ENCODE measurements at regions not wholly inside any gene's neighbourhood (a gene's known extent, or its start where the extent isn't known, plus 50 kb on each side); places are given as distances from the start of the nearest gene placed in this dataset.

DNA sequence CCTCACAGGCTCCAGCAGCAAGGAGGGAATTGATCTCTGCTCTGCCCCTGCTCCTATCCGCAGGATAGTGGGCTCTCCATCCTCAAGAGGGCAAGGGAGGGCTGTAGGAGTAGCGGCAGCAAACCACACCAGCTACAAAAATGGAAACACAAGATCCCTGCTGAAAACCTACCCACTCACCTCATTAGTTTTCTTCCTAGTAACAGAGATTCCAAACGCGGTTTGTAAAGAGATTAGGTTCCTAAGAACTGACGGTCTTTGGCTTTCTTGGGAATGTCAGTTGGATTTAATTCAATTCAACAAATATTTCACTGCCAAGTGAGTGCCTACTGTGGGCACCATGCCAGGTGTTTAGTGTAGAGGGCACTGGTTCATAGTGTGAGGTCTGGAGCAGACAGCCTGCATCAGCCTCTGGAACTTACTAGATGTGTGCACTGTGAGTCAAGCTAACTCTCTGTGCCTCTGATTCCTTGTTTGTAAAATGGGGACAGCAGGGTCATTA lies 84.7 kb downstream of the MRPL46 start:
- TF ChIP-seq POLR2A (IDR thresholded peaks at IDR 0.05) = no peak
- TF ChIP-seq EP300 (IDR thresholded peaks at IDR 0.05) = no peak
- TF ChIP-seq CTCF (IDR thresholded peaks at IDR 0.05) = no peak
